GM23338 (cell line): ENCODE measurements at regions not wholly inside any gene's neighbourhood (a gene's known extent, or its start where the extent isn't known, plus 50 kb on each side); places are given as distances from the start of the nearest gene placed in this dataset.

Experiments
- ATAC-seq: fragments of 200-7000 bp; cut with Tn5 transposase; 3 replicates; pipeline ENCODE4 v1.9.1; 2020
- DNase-seq: peaks from one replicate; pipeline ENCODE4 v3.0.0-alpha.2; 2015; ENCODE audit warnings: low spot score
- H2AFZ ChIP-seq: fragments of 200-600 bp; sonication (generic); 2 replicates; pipeline ENCODE4 v1.8.0; 2016; ENCODE audit warnings: antibody characterized with exemption, mild to moderate bottlenecking, moderate library complexity
- H3F3A ChIP-seq: fragments of 200-600 bp; sonication (generic); replicated peaks from 2 replicates; pipeline ENCODE4 v1.8.0; 2017; ENCODE audit warnings: antibody characterized with exemption, mixed run types, low read depth
- H3K27ac ChIP-seq: fragments of 200-600 bp; sonication (generic); 2 replicates; pipeline ENCODE4 v1.6.1; 2016; ENCODE audit warnings: low read depth
- H3K27me3 ChIP-seq: fragments of 200-600 bp; sonication (generic); 2 replicates; pipeline ENCODE4 v1.8.0; 2016; ENCODE audit warnings: mild to moderate bottlenecking, mixed run types, moderate library complexity; ENCODE audit not compliant: insufficient read depth
- H3K36me3 ChIP-seq: fragments of 200-600 bp; sonication (generic); 2 replicates; pipeline ENCODE4 v1.8.0; 2016; ENCODE audit warnings: mild to moderate bottlenecking; ENCODE audit not compliant: insufficient read depth
- H3K4me1 ChIP-seq: fragments of 200-600 bp; sonication (generic); 2 replicates; pipeline ENCODE4 v1.8.0; 2016; ENCODE audit warnings: mild to moderate bottlenecking, moderate library complexity; ENCODE audit not compliant: insufficient read depth
- H3K4me2 ChIP-seq: fragments of 200-600 bp; sonication (generic); 2 replicates; pipeline ENCODE4 v1.7.1; 2017; ENCODE audit warnings: mixed run types
- H3K4me3 ChIP-seq: fragments of 200-600 bp; sonication (generic); 2 replicates; pipeline ENCODE4 v1.6.1; 2016; ENCODE audit warnings: mixed run types
- H3K79me2 ChIP-seq: fragments of 200-600 bp; sonication (generic); replicated peaks from 2 replicates; pipeline ENCODE4 v1.8.0; 2017; ENCODE audit warnings: mild to moderate bottlenecking; ENCODE audit not compliant: insufficient read depth
- H3K9me2 ChIP-seq: fragments of 200-600 bp; sonication (generic); 2 replicates; pipeline ENCODE4 v1.8.0; 2017; ENCODE audit not compliant: insufficient read depth
- H4K20me1 ChIP-seq: fragments of 200-600 bp; sonication (generic); replicated peaks from 2 replicates; pipeline ENCODE4 v1.8.0; 2017; ENCODE audit warnings: mild to moderate bottlenecking; ENCODE audit not compliant: insufficient read depth
- H3K27ac Mint-ChIP-seq: 2 replicates; pipeline ENCODE4 v1.8.0; 2020; ENCODE audit warnings: inconsistent platforms, mild to moderate bottlenecking, moderate library complexity, mixed read lengths
- H3K27me3 Mint-ChIP-seq: 3 replicates; pipeline ENCODE4 v1.8.0; 2022; ENCODE audit warnings: low read depth, mild to moderate bottlenecking, moderate library complexity, mixed read lengths, inconsistent platforms; ENCODE audit not compliant: insufficient read depth, poor library complexity
- H3K36me3 Mint-ChIP-seq: 3 replicates; pipeline ENCODE4 v1.8.0; 2021; ENCODE audit warnings: low read depth, mild to moderate bottlenecking, inconsistent platforms, moderate library complexity, mixed read lengths
- H3K4me1 Mint-ChIP-seq: 3 replicates; pipeline ENCODE4 v1.8.0; 2020; ENCODE audit warnings: mild to moderate bottlenecking, inconsistent platforms, mixed read lengths
- H3K4me3 Mint-ChIP-seq: 3 replicates; pipeline ENCODE4 v1.8.0; 2021; ENCODE audit warnings: moderate library complexity, mild to moderate bottlenecking, inconsistent platforms, mixed read lengths
- H3K9me3 Mint-ChIP-seq: 3 replicates; pipeline ENCODE4 v1.8.0; 2020; ENCODE audit warnings: moderate library complexity, mild to moderate bottlenecking, inconsistent platforms, mixed read lengths
- CREB1 ChIP-seq: fragments of 250-450 bp; sonication (Bioruptor Pico); IDR thresholded peaks from 2 replicates; pipeline ENCODE4 v1.5.0; 2020; ENCODE audit warnings: low read depth, mild to moderate bottlenecking, moderate library complexity
- EZH2 ChIP-seq: fragments of 200-600 bp; sonication (generic); IDR thresholded peaks from one replicate; pipeline ENCODE4 v1.8.0; 2017; ENCODE audit warnings: antibody characterized with exemption, mild to moderate bottlenecking, low read depth; ENCODE audit not compliant: unreplicated experiment
- EZH2phosphoT487 ChIP-seq: fragments of 200-600 bp; sonication (generic); IDR thresholded peaks from one replicate; pipeline ENCODE4 v1.8.1; 2018; ENCODE audit warnings: antibody characterized with exemption; ENCODE audit not compliant: unreplicated experiment
- JUNB ChIP-seq: IDR thresholded peaks from one replicate; pipeline ENCODE4 v1.6.1; 2016; ENCODE audit warnings: antibody characterized with exemption; ENCODE audit not compliant: unreplicated experiment
- NANOG ChIP-seq: IDR thresholded peaks from 2 replicates; pipeline ENCODE4 v1.6.1; 2016; ENCODE audit warnings: antibody characterized with exemption, borderline replicate concordance
- POLR2AphosphoS5 ChIP-seq: IDR thresholded peaks from 2 replicates; pipeline ENCODE4 v1.6.1; 2016; ENCODE audit warnings: antibody characterized with exemption, low read depth
- STAT1 ChIP-seq: IDR thresholded peaks from one replicate; pipeline ENCODE4 v1.6.1; 2016; ENCODE audit warnings: antibody characterized with exemption; ENCODE audit not compliant: unreplicated experiment
- ZNF114 ChIP-seq: fragments of 250-450 bp; sonication (Bioruptor Pico); IDR thresholded peaks from 2 replicates; pipeline ENCODE4 v1.5.0; 2020; ENCODE audit warnings: mild to moderate bottlenecking, moderate library complexity
- ZNF331 ChIP-seq: fragments of 250-450 bp; sonication (Bioruptor Pico); IDR thresholded peaks from 2 replicates; pipeline ENCODE4 v1.5.0; 2020; ENCODE audit warnings: low read depth, mild to moderate bottlenecking, moderate library complexity
- ZNF462 ChIP-seq: fragments of 250-450 bp; sonication (Bioruptor Pico); IDR thresholded peaks from 2 replicates; pipeline ENCODE4 v1.5.0; 2020; ENCODE audit warnings: mild to moderate bottlenecking, moderate library complexity
- TF ChIP-seq, protein P1 (sequence below), 2 experiments: fragments of 200-600 bp in 1 of 2; sonication (generic) in 1 of 2; conservative IDR thresholded peaks; 2 replicates each; pipeline versions ENCODE4 v1.5.1 to v1.6.1; 2016 to 2017; ENCODE audit warnings: antibody characterized with exemption in 2 of 2, low read depth in 2 of 2, mild to moderate bottlenecking in 2 of 2, moderate library complexity in 1 of 2
- TF ChIP-seq, protein P2 (sequence below): IDR thresholded peaks from 2 replicates; pipeline ENCODE4 v1.6.1; 2016; ENCODE audit warnings: antibody characterized with exemption
- TF ChIP-seq, protein P3 (sequence below): IDR thresholded peaks from one replicate; pipeline ENCODE4 v1.6.1; 2018; ENCODE audit warnings: antibody characterized with exemption; ENCODE audit not compliant: unreplicated experiment

GRCh38 chr1:219669042-219669441, 56.1 kb upstream of the ZC3H11B start:
- H3K4me3 ChIP-seq = no peak overlapping the region
- Mint-ChIP-seq H3K36me3 (no peaks in the 10 kb centered on the region), H3K4me1 (no peaks in the 10 kb centered on the region), H3K27ac (no peak overlapping the region), H3K9me3 (no peaks in the 10 kb centered on the region), H3K27me3 (peaks cover 2% of the 10 kb centered on the region), H3K4me3 (no peak overlapping the region)
- H3K36me3 ChIP-seq = no peaks in the 10 kb centered on the region
- no peaks in the 10 kb centered on the region for H3F3A ChIP-seq
- H3K27ac ChIP-seq = no peak overlapping the region
- ATAC-seq (no peak), DNase-seq (no peak)
- H3K4me1 ChIP-seq = no peaks in the 10 kb centered on the region
- H2AFZ ChIP-seq = no peak overlapping the region
- H3K79me2 ChIP-seq = no peaks in the 10 kb centered on the region
- TF ChIP-seq ZNF462 (CRISPR knock-in tag) = no peak
- TF ChIP-seq, protein P1, sequence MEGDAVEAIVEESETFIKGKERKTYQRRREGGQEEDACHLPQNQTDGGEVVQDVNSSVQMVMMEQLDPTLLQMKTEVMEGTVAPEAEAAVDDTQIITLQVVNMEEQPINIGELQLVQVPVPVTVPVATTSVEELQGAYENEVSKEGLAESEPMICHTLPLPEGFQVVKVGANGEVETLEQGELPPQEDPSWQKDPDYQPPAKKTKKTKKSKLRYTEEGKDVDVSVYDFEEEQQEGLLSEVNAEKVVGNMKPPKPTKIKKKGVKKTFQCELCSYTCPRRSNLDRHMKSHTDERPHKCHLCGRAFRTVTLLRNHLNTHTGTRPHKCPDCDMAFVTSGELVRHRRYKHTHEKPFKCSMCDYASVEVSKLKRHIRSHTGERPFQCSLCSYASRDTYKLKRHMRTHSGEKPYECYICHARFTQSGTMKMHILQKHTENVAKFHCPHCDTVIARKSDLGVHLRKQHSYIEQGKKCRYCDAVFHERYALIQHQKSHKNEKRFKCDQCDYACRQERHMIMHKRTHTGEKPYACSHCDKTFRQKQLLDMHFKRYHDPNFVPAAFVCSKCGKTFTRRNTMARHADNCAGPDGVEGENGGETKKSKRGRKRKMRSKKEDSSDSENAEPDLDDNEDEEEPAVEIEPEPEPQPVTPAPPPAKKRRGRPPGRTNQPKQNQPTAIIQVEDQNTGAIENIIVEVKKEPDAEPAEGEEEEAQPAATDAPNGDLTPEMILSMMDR (conservative IDR thresholded peaks at IDR 0.05; ENCODE audit: low read depth in 2 of 2) = no peak
- TF ChIP-seq, protein P2, sequence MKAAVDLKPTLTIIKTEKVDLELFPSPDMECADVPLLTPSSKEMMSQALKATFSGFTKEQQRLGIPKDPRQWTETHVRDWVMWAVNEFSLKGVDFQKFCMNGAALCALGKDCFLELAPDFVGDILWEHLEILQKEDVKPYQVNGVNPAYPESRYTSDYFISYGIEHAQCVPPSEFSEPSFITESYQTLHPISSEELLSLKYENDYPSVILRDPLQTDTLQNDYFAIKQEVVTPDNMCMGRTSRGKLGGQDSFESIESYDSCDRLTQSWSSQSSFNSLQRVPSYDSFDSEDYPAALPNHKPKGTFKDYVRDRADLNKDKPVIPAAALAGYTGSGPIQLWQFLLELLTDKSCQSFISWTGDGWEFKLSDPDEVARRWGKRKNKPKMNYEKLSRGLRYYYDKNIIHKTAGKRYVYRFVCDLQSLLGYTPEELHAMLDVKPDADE = no peak
- no peak for TF ChIP-seq STAT1
- TF ChIP-seq ZNF331 (CRISPR knock-in tag) = no peak
- TF ChIP-seq JUNB = no peak
- no peak for TF ChIP-seq NANOG
- TF ChIP-seq EZH2 = no peak
- no peak for TF ChIP-seq ZNF114 (CRISPR knock-in tag)
- TF ChIP-seq CREB1 = no peak
- TF ChIP-seq EZH2phosphoT487 = no peak
- TF ChIP-seq, protein P3, sequence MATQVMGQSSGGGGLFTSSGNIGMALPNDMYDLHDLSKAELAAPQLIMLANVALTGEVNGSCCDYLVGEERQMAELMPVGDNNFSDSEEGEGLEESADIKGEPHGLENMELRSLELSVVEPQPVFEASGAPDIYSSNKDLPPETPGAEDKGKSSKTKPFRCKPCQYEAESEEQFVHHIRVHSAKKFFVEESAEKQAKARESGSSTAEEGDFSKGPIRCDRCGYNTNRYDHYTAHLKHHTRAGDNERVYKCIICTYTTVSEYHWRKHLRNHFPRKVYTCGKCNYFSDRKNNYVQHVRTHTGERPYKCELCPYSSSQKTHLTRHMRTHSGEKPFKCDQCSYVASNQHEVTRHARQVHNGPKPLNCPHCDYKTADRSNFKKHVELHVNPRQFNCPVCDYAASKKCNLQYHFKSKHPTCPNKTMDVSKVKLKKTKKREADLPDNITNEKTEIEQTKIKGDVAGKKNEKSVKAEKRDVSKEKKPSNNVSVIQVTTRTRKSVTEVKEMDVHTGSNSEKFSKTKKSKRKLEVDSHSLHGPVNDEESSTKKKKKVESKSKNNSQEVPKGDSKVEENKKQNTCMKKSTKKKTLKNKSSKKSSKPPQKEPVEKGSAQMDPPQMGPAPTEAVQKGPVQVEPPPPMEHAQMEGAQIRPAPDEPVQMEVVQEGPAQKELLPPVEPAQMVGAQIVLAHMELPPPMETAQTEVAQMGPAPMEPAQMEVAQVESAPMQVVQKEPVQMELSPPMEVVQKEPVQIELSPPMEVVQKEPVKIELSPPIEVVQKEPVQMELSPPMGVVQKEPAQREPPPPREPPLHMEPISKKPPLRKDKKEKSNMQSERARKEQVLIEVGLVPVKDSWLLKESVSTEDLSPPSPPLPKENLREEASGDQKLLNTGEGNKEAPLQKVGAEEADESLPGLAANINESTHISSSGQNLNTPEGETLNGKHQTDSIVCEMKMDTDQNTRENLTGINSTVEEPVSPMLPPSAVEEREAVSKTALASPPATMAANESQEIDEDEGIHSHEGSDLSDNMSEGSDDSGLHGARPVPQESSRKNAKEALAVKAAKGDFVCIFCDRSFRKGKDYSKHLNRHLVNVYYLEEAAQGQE = no peak
- no peak for TF ChIP-seq POLR2AphosphoS5
- H3K27me3 ChIP-seq = no peaks in the 10 kb centered on the region
- 0 out of 2 replicates have a peak, but pooled peaks cover 3% of the 10 kb centered on the region for H3K9me2 ChIP-seq
- H3K4me2 ChIP-seq = no peak overlapping the region
- no peaks in the 10 kb centered on the region for H4K20me1 ChIP-seq
